HCT116 (cell line): ENCODE measurements at regions not wholly inside any gene's neighbourhood (a gene's known extent, or its start where the extent isn't known, plus 50 kb on each side); places are given as distances from the start of the nearest gene placed in this dataset.

Experiments used
- ATAC-seq: fragments of 200-7000 bp; cut with Tn5 transposase; 2 replicates; pipeline ENCODE4 v1.9.1; 2020; ENCODE audit warnings: mild to moderate bottlenecking, moderate library complexity
- BruUV-seq: library from RNA; stranded (reverse); fragments of 400-500 nt; replicated peaks from 2 replicates; lab custom pipeline; 2021; lab: Mats Ljungman, UMichigan
- CTCF ChIA-PET: fragments of 300-600 bp; sonication (Branson Sonifier 250); formaldehyde crosslinking; loops from one replicate; lab custom pipeline; 2021; ENCODE audit warnings: antibody characterized with exemption; lab: Charles Lee
- POLR2A ChIA-PET: fragments of 300-600, 350-600 bp; sonication (Branson Sonifier 250); formaldehyde crosslinking; loops from one replicate; lab custom pipeline; 2021; ENCODE audit warnings: antibody characterized with exemption; lab: Charles Lee
- RAD21 ChIA-PET, 2 experiments: fragments of 300-600 bp; sonication (Branson Sonifier 250); formaldehyde crosslinking; loops; one replicate each; lab custom pipeline; 2023; ENCODE audit warnings: low total read pairs in 2 of 2; ENCODE audit not compliant: uncharacterized antibody in 2 of 2, unreplicated experiment in 2 of 2, low non-redundant PET in 1 of 2; lab: Charles Lee
- DNase-seq: peaks from one replicate; pipeline ENCODE4 v3.0.0-alpha.2; 2010; ENCODE audit warnings: low read depth, low spot score
- H2AFZ ChIP-seq: fragments of 200-600 bp; shearing (Covaris generic), sonication (generic); 2 replicates; pipeline ENCODE4 v1.6.1; 2017; ENCODE audit warnings: low read depth, mixed run types, mixed read lengths, antibody characterized with exemption, low read length; ENCODE audit not compliant: poor library complexity, severe bottlenecking
- H3K27ac ChIP-seq: 2 replicates; pipeline ENCODE4 v1.5.1; 2012; ENCODE audit warnings: low read depth, low read length
- H3K27me3 ChIP-seq: fragments of 200-600 bp; sonication (generic); 2 replicates; pipeline ENCODE4 v1.6.1; 2016; ENCODE audit warnings: mixed run types, low read length, mixed read lengths; ENCODE audit not compliant: insufficient read depth
- H3K36me3 ChIP-seq, 2 experiments: fragments of 200-500 bp in 1 of 2; fragments of 200-600 bp in 1 of 2; sonication (Bioruptor generic) in 1 of 2; sonication (generic) in 1 of 2; 2 replicates each; pipeline versions ENCODE4 v1.5.1 to v1.6.1; 2014 to 2016; ENCODE audit warnings: low read length in 2 of 2, inconsistent platforms in 1 of 2, mixed read lengths in 1 of 2, mixed run types in 1 of 2; ENCODE audit not compliant: insufficient read depth in 2 of 2, control insufficient read depth in 1 of 2
- H3K4me1 ChIP-seq, 2 experiments: fragments of 200-600 bp in 1 of 2; sonication (generic) in 1 of 2; 2 replicates each; pipeline versions ENCODE4 v1.5.1 to v1.6.1; 2012 to 2017; ENCODE audit warnings: low read length in 2 of 2, inconsistent platforms in 1 of 2, mild to moderate bottlenecking in 1 of 2, mixed read lengths in 1 of 2, mixed run types in 1 of 2, moderate library complexity in 1 of 2; ENCODE audit not compliant: insufficient read depth in 2 of 2, control insufficient read depth in 1 of 2
- H3K4me2 ChIP-seq: fragments of 200-600 bp; sonication (generic); 2 replicates; pipeline ENCODE4 v1.6.1; 2017; ENCODE audit warnings: mixed run types, low read length, mixed read lengths
- H3K4me3 ChIP-seq, 2 experiments: fragments of 200-600 bp in 1 of 2; sonication (generic) in 1 of 2; replicated peaks in 1 of 2; 2 replicates each; pipeline ENCODE4 v1.5.1; 2011 to 2016; ENCODE audit warnings: low read length in 2 of 2, control low read depth in 1 of 2, low read depth in 1 of 2, mild to moderate bottlenecking in 1 of 2, mixed read lengths in 1 of 2, mixed run types in 1 of 2
- H3K79me2 ChIP-seq: fragments of 200-600 bp; sonication (generic); 2 replicates; pipeline ENCODE4 v1.6.1; 2017; ENCODE audit warnings: mild to moderate bottlenecking, mixed run types, low read length, moderate library complexity, mixed read lengths; ENCODE audit not compliant: insufficient read depth
- H3K9ac ChIP-seq: fragments of 200-600 bp; sonication (generic); 2 replicates; pipeline ENCODE4 v1.6.1; 2016; ENCODE audit warnings: low read length, mixed read lengths
- H3K9me2 ChIP-seq: fragments of 200-600 bp; sonication (generic), shearing (Covaris generic); 2 replicates; pipeline ENCODE4 v1.6.1; 2017; ENCODE audit warnings: mixed run types, mild to moderate bottlenecking, moderate library complexity; ENCODE audit not compliant: insufficient read depth
- H3K9me3 ChIP-seq, 2 experiments: fragments of 200-500 bp in 1 of 2; fragments of 200-600 bp in 1 of 2; sonication (Bioruptor generic) in 1 of 2; sonication (generic) in 1 of 2; 2 replicates each; pipeline ENCODE4 v1.6.1; 2014 to 2017; ENCODE audit warnings: low read length in 2 of 2, mixed read lengths in 2 of 2, inconsistent platforms in 1 of 2, low read depth in 1 of 2, mild to moderate bottlenecking in 1 of 2, mixed run types in 1 of 2, moderate library complexity in 1 of 2; ENCODE audit not compliant: control insufficient read depth in 1 of 2, insufficient read depth in 1 of 2
- H4K20me1 ChIP-seq: fragments of 200-600 bp; sonication (generic), shearing (Covaris generic); 2 replicates; pipeline ENCODE4 v1.6.1; 2017; ENCODE audit warnings: mixed run types, mild to moderate bottlenecking, moderate library complexity; ENCODE audit not compliant: insufficient read depth
- ATF3 ChIP-seq: IDR thresholded peaks from 2 replicates; pipeline ENCODE4 v1.6.1; 2012
- CBX3 ChIP-seq: IDR thresholded peaks from 2 replicates; pipeline ENCODE4 v1.6.1; 2012; ENCODE audit warnings: low read depth
- ELF1 ChIP-seq: IDR thresholded peaks from 2 replicates; pipeline ENCODE4 v1.6.1; 2012; ENCODE audit warnings: low read depth, borderline replicate concordance
- EZH2phosphoT487 ChIP-seq: fragments of 200-600 bp; IDR thresholded peaks from 2 replicates; pipeline ENCODE4 v1.6.1; 2018; ENCODE audit warnings: antibody characterized with exemption, borderline replicate concordance
- JUND ChIP-seq: IDR thresholded peaks from 2 replicates; pipeline ENCODE4 v1.6.1; 2012
- MAX ChIP-seq: IDR thresholded peaks from 2 replicates; pipeline ENCODE4 v1.6.1; 2012
- POLR2A ChIP-seq: IDR thresholded peaks from 2 replicates; pipeline ENCODE4 v1.7.0; 2011; ENCODE audit warnings: borderline replicate concordance; ENCODE audit not compliant: insufficient read depth, insufficient read length; ENCODE audit errors: extremely low read depth
- POLR2AphosphoS5 ChIP-seq: IDR thresholded peaks from 2 replicates; pipeline ENCODE4 v1.6.1; 2011; ENCODE audit warnings: mild to moderate bottlenecking, low read depth, low read length, moderate library complexity
- RAD21 ChIP-seq: IDR thresholded peaks from 2 replicates; pipeline ENCODE4 v1.6.1; 2012; ENCODE audit warnings: low read depth, mild to moderate bottlenecking
- SIN3A ChIP-seq: IDR thresholded peaks from 2 replicates; pipeline ENCODE4 v1.6.1; 2012; ENCODE audit warnings: low read depth
- SRF ChIP-seq: IDR thresholded peaks from 2 replicates; pipeline ENCODE4 v1.6.1; 2012; ENCODE audit warnings: low read depth
- YY1 ChIP-seq: IDR thresholded peaks from 2 replicates; pipeline ENCODE4 v1.6.1; 2011; ENCODE audit warnings: low read length, low read depth, moderate library complexity, mild to moderate bottlenecking; ENCODE audit not compliant: insufficient replicate concordance; ENCODE audit errors: extremely low read depth
- ZNF274 ChIP-seq: fragments of 200-500 bp; sonication (Bioruptor generic); IDR thresholded peaks from 2 replicates; pipeline ENCODE4 v1.6.1; 2014; ENCODE audit warnings: mild to moderate bottlenecking, low read depth, low read length, inconsistent platforms
- intact Hi-C: fragments of 100-400 bp; cut with micrococcal nuclease; formaldehyde crosslinking; loops from 2 replicates; pipeline ENCODE4 v1.10.0; 2022
- TF ChIP-seq, protein P1 (sequence below), 3 experiments: fragments of 200-600 bp in 1 of 3; sonication (generic) in 1 of 3; IDR thresholded peaks in 2 of 3; conservative IDR thresholded peaks in 1 of 3; 2 replicates each; pipeline ENCODE4 v1.5.1; 2012 to 2017; ENCODE audit warnings: low read depth in 2 of 3, low read length in 2 of 3, antibody characterized with exemption in 1 of 3, borderline replicate concordance in 1 of 3, control low read depth in 1 of 3, mild to moderate bottlenecking in 1 of 3, mixed read lengths in 1 of 3, mixed run types in 1 of 3, moderate library complexity in 1 of 3; ENCODE audit not compliant: insufficient read depth in 1 of 3
- TF ChIP-seq, protein P2 (sequence below): IDR thresholded peaks from 2 replicates; pipeline ENCODE4 v1.6.1; 2011; ENCODE audit warnings: mild to moderate bottlenecking, low read length, moderate library complexity; ENCODE audit not compliant: insufficient replicate concordance; ENCODE audit errors: extremely low read depth

GRCh38 chrY:7936831-7937230 is 1025.3 kb upstream of the AMELY start:
- Histone ChIP-seq H4K20me1 (no peaks in the 10 kb centered on the region), H3K27me3 (no peaks in the 10 kb centered on the region), H3K9ac (no peak overlapping the region), H2AFZ (no peak overlapping the region), H3K4me2 (no peak overlapping the region), H3K4me1 (no peaks in the 10 kb centered on the region), H3K4me3 (no peak overlapping the region), H3K9me3 (no peaks in the 10 kb centered on the region), H3K9me2 (no peaks in the 10 kb centered on the region), H3K79me2 (no peaks in the 10 kb centered on the region), H3K27ac (no peak overlapping the region), H3K36me3 (no peaks in the 10 kb centered on the region)
- no TSS peak for BruUV-seq
- ATAC-seq (no peak), DNase-seq (no peak)
- RAD21 ChIA-PET, result no interaction called here
- intact Hi-C loops, result no loop called here
- CTCF ChIA-PET, result no interaction called here
- POLR2A ChIA-PET, result no interaction called here
- TF ChIP-seq ATF3 (no peak), ZNF274 (no peak), ELF1 (no peak), EZH2phosphoT487 (no peak), POLR2A (no peak)

DNA sequence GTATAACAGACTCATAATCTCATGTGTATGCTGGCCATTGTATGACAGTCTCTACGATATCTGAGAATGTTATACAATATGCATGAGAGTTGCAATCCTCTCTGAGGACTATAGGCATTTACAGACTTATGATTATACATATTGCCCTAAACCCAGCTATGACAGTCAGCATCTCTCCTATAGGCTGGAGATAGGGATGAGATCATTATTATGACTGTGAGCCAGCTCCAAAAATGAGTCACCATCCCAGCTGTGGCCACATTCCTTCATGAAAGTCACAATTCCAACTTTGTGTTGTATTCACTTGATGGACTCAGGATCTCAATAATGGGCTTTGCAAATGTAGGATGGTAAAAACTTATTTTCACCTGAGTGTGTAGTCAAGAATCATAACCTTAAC is 1024.5 kb upstream of the AMELY start:
- ATAC-seq, result no peak
- no peak overlapping the region for H3K4me2 ChIP-seq
- BruUV-seq, result no TSS peak
- CTCF ChIA-PET, result no interaction called here
- H3K9me2 ChIP-seq, result no peaks in the 10 kb centered on the region
- TF ChIP-seq POLR2AphosphoS5 (no peak), ZNF274 (no peak), SIN3A (no peak), EZH2phosphoT487 (no peak), SRF (no peak), YY1 (no peak), RAD21 (no peak), ELF1 (no peak), MAX (no peak), CBX3 (no peak), JUND (no peak)
- TF ChIP-seq, protein P1, sequence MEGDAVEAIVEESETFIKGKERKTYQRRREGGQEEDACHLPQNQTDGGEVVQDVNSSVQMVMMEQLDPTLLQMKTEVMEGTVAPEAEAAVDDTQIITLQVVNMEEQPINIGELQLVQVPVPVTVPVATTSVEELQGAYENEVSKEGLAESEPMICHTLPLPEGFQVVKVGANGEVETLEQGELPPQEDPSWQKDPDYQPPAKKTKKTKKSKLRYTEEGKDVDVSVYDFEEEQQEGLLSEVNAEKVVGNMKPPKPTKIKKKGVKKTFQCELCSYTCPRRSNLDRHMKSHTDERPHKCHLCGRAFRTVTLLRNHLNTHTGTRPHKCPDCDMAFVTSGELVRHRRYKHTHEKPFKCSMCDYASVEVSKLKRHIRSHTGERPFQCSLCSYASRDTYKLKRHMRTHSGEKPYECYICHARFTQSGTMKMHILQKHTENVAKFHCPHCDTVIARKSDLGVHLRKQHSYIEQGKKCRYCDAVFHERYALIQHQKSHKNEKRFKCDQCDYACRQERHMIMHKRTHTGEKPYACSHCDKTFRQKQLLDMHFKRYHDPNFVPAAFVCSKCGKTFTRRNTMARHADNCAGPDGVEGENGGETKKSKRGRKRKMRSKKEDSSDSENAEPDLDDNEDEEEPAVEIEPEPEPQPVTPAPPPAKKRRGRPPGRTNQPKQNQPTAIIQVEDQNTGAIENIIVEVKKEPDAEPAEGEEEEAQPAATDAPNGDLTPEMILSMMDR (IDR thresholded peaks at IDR 0.05 in 2 of 3, conservative IDR thresholded peaks at IDR 0.05 in 1 of 3; ENCODE audit: borderline replicate concordance in 1 of 3, insufficient read depth in 1 of 3, low read depth in 2 of 3, low read length in 2 of 3), result no peak
- TF ChIP-seq, protein P2, sequence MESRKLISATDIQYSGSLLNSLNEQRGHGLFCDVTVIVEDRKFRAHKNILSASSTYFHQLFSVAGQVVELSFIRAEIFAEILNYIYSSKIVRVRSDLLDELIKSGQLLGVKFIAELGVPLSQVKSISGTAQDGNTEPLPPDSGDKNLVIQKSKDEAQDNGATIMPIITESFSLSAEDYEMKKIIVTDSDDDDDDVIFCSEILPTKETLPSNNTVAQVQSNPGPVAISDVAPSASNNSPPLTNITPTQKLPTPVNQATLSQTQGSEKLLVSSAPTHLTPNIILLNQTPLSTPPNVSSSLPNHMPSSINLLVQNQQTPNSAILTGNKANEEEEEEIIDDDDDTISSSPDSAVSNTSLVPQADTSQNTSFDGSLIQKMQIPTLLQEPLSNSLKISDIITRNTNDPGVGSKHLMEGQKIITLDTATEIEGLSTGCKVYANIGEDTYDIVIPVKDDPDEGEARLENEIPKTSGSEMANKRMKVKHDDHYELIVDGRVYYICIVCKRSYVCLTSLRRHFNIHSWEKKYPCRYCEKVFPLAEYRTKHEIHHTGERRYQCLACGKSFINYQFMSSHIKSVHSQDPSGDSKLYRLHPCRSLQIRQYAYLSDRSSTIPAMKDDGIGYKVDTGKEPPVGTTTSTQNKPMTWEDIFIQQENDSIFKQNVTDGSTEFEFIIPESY, result no peak
- TF ChIP-seq, all 23 proteins: peak for 0
- Histone ChIP-seq H2AFZ (no peak overlapping the region), H4K20me1 (no peaks in the 10 kb centered on the region), H3K27ac (no peak overlapping the region), H3K4me1 (no peaks in the 10 kb centered on the region), H3K4me3 (no peak overlapping the region), H3K9me3 (no peaks in the 10 kb centered on the region), H3K27me3 (no peaks in the 10 kb centered on the region), H3K36me3 (no peaks in the 10 kb centered on the region), H3K79me2 (no peaks in the 10 kb centered on the region), H3K9ac (no peak overlapping the region)
- intact Hi-C loops, result no loop called here
- no peak for DNase-seq
- POLR2A ChIA-PET, result no interaction called here
- RAD21 ChIA-PET, result no interaction called here
